DMS79 treated with DMSO at 0.1 percent for 48 hours (cell line): ENCODE measurements at regions not wholly inside any gene's neighbourhood (a gene's known extent, or its start where the extent isn't known, plus 50 kb on each side); places are given as distances from the start of the nearest gene placed in this dataset.
"Not testable (repeated sequence)": the region's sequence is repeated elsewhere in the genome, so short reads cannot be mapped to it uniquely, and the experiment has no call there.

ENCODE experiments used
- DNase-seq: peaks from one replicate; lab custom pipeline; 2025; lab: John Stamatoyannopoulos, UW

- DNase-seq, result no peak
Observed at GRCh38 chr7:98771941-98772603, 97.7 kb downstream of the TMEM130 start.

- DNase-seq, result no peak
Observed at GRCh38 chr7:98774884-98775283, 94.9 kb downstream of the TMEM130 start.

DNA sequence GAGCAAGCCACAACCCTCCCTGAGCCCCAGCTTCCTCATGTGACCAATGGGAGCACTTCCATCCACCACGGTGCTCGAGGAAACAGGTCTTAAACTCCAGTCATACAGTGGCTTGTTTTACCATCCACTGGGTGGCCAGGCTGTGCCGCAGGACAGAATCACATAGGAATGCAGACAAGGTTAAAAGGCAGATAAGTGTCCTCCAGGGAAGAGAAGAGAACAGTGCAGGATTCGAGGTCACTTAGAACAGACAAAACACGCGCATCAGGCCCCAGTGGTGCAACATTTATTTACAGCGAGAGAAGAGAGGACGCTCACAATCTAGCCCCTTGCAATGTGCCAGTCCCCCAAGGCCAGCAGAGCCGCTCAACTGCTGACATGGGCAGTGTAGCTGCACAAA lies 92.8 kb downstream of the TMEM130 start:
- no peak for DNase-seq

DNA sequence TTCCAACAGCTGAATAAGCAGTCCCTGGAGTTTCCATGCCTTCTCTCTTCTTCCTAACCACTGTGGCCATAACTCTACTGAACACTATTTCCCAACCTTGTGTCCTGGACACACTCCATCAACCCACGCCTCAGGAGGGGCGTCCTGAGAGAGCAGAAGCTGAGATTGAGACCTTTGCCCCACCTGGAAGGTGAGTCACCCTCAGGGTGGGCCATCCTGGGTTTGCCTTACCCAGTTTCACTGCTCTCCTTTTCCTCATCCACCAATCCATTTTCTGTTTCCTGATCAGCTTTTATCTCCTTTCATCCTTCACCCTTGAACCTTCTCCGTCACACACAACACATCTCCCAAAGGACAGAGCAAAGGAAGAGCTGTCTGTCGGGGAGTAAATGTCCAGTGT lies 91.4 kb downstream of the TMEM130 start:
- no peak for DNase-seq

DNA sequence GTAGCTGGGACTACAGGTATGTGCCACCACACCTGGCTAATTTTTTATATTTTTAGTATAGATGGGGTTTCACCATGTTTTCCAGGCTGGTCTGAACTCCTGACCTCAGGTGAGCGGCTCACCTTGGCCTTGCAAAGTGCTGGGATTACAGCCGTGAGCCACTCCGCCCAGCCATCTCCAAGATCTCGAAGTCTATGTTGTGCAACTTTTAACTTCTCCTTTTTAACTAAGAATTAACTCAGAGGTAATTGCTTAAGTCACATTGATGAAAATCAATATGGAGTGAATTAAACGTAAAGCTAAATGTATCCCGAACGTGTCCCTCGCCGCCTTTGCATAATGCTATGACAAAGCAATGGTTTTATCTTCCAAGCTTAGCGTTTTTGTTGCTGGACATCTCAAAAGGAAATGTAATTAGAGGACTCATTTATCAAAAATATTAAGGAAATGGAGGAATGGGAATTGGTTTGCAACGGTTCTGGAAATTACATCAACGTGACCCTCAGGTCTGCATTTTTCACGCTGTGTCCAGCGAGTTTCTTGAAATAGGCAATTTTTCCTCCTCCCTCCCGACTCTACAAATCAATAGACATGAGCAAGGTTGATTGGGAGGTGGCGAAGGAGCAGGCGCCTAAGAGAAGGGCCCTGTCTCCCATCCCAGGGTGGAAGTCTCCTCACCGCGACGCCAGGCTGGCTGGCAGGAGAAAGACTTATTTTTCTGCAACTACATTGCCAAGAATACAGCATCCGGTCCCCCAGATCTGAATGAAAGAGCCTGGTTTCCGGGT lies 89.8 kb downstream of the TMEM130 start:
- DNase-seq, result no peak

- no peak for DNase-seq
Observed at GRCh38 chr7:98784216-98784785, 85.5 kb downstream of the TMEM130 start.

DNA sequence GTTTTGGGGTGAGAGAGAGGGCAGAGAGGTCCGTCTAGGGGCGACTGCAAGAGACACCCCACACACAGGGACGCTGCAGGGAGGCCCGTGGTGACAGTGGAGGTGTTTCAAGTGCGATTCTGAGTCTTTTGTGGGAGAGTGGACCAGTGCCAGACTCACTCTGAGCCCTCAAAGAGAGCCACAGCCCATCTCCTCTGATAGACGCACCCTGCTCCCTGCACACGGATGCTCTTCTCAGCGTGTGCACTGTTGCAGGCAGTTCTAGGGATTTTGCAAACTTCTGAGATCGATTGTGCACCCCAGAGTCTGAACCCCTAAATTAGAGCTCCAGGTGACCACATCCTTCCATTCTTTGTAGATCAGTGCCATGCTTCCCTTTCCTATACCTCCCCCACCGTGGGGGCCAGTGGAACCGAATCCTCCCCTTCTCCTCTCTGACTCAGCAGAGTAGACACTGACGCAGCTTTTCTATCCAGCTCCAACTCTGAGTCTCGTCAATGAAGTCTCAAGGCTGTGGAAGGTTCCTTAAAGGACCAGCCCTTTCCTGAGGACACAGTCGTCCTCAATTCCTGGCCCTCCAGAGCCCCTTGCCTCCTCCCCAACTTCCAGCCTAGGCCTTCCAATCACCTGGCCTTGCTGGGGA lies 83.8 kb downstream of the TMEM130 start:
- DNase-seq, result no peak

- DNase-seq, result no peak
Observed at GRCh38 chr7:98788966-98789365, 80.8 kb downstream of the TMEM130 start.

DNA sequence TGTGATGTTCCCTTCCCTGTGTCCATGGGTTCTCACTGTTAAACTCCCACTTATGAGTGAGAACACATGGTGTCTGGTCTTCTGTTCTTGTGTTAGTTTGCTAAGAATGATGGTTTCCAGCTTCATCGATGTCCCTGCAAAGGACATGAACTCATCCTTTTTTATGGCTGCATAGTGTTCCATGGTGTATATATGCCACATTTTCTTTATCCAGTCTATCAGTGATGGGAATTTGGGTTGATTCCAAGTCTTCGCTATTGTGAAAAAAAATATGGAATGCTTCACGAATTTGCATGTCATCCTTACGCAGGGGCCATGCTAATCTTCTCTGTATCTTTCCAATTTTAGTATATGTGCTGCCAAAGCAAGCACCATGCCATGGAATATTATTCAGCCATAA lies 75.4 kb downstream of the TMEM130 start:
- DNase-seq, result not testable (repeated sequence)

- DNase-seq, result no peak
Observed at GRCh38 chr7:98795741-98796493, 73.9 kb downstream of the TMEM130 start.
